ENCODE measurements at regions not wholly inside any gene's neighbourhood (a gene's known extent, or its start where the extent isn't known, plus 50 kb on each side); places are given as distances from the start of the nearest gene placed in this dataset.

DNA sequence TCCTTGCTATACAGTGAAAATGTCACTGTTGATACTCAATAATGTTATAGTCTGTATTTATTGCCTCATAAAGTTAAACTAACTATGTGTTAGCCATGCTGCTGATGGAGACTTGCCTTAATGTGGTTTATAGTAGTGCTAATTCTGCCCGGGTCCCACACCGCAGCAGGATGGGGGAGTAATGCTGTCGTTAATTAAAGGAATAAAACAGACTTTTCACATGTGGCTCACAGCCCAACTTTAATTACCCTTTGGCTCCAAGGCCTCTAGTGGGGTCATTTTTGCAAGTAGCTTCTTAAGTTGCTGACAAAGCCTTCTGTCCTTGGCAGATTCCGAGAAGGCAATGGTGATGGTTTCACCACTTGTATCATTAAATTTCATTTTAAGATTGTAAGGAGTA lies 634.3 kb downstream of the TBC1D32 start:
- Histone ChIP-seq H3K27me3 (ENCODE audit: control insufficient read depth, extremely low read depth, insufficient read depth, low read length) (no peaks in the 10 kb centered on the region), H4K20me1 (ENCODE audit: control insufficient read depth, extremely low read depth, insufficient read depth, low read length) (no peaks in the 10 kb centered on the region), H3K79me2 (ENCODE audit: control insufficient read depth, insufficient read depth, low read length) (no peaks in the 10 kb centered on the region), H3K4me1 (ENCODE audit: control insufficient read depth, extremely low read depth, insufficient read depth, low read length) (no peaks in the 10 kb centered on the region), H3K27ac (ENCODE audit: control insufficient read depth, insufficient read depth, low read length) (no peak overlapping the region), H3K4me2 (ENCODE audit: control insufficient read depth, extremely low read depth, insufficient read depth, low read depth, low read length) (no peak overlapping the region), H3K9ac (ENCODE audit: control insufficient read depth, extremely low read depth, insufficient read depth, low read length) (no peak overlapping the region), H3K4me3 (ENCODE audit: control insufficient read depth in 2 of 3, extremely low read depth in 1 of 3, insufficient read depth in 2 of 3, low read depth in 1 of 3, low read length in 3 of 3) (no peak overlapping the region), H3K9me1 (ENCODE audit: control insufficient read depth, extremely low read depth, insufficient read depth, low read length) (no peaks in the 10 kb centered on the region), H2AFZ (ENCODE audit: control insufficient read depth, low read length) (no peak overlapping the region), H3K9me3 (ENCODE audit: control insufficient read depth, low read depth, low read length) (no peaks in the 10 kb centered on the region), H3K36me3 (ENCODE audit: control insufficient read depth in 2 of 2, extremely low read depth in 1 of 2, insufficient read depth in 2 of 2, low read length in 2 of 2) (no peaks in the 10 kb centered on the region)
- DNase-seq (ENCODE audit: low read depth, low spot score) (no peak), FAIRE-seq (no peak)
- dilution Hi-C loops (cut with MboI; ENCODE audit: extremely low pct_ligation_motif_present, low sequenced_read_pairs) = no loop called here
- TF ChIP-seq, protein P1, sequence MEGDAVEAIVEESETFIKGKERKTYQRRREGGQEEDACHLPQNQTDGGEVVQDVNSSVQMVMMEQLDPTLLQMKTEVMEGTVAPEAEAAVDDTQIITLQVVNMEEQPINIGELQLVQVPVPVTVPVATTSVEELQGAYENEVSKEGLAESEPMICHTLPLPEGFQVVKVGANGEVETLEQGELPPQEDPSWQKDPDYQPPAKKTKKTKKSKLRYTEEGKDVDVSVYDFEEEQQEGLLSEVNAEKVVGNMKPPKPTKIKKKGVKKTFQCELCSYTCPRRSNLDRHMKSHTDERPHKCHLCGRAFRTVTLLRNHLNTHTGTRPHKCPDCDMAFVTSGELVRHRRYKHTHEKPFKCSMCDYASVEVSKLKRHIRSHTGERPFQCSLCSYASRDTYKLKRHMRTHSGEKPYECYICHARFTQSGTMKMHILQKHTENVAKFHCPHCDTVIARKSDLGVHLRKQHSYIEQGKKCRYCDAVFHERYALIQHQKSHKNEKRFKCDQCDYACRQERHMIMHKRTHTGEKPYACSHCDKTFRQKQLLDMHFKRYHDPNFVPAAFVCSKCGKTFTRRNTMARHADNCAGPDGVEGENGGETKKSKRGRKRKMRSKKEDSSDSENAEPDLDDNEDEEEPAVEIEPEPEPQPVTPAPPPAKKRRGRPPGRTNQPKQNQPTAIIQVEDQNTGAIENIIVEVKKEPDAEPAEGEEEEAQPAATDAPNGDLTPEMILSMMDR (optimal IDR thresholded peaks at IDR 0.05 in 1 of 3, IDR thresholded peaks at IDR 0.05 in 1 of 3, conservative IDR thresholded peaks at IDR 0.05 in 1 of 3; ENCODE audit: extremely low read depth in 1 of 3, insufficient read depth in 2 of 3, low read length in 3 of 3) = no peak
- TF ChIP-seq EZH2 (IDR thresholded peaks at IDR 0.05; ENCODE audit: low read length) = no peak

DNA sequence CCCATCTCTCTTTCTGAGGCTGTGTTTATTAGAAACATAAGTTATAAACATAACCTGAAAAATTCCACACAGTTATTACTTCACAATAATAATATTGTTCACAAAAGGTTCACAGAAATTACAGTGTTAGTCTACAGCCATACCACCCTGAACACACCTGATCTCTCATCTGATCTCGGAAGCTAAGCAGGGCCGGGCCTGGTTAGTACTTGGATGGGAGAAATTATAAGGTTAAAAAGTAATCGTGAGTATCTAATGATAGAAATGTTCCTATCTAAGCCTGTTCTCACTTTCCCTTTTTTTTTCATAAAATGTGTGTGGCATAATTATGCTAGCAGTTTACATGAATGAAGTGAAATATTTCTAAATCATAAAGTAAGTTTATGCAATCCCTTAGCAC lies 647.8 kb downstream of the TBC1D32 start:
- H3K9ac ChIP-seq (ENCODE audit: control insufficient read depth, extremely low read depth, insufficient read depth, low read length) = no peak overlapping the region
- no peak overlapping the region for H3K27ac ChIP-seq (ENCODE audit: control insufficient read depth, insufficient read depth, low read length)
- dilution Hi-C loops (cut with MboI; ENCODE audit: extremely low pct_ligation_motif_present, low sequenced_read_pairs) = no loop called here
- H3K79me2 ChIP-seq (ENCODE audit: control insufficient read depth, insufficient read depth, low read length) = no peaks in the 10 kb centered on the region
- H3K27me3 ChIP-seq (ENCODE audit: control insufficient read depth, extremely low read depth, insufficient read depth, low read length) = no peaks in the 10 kb centered on the region
- no peaks in the 10 kb centered on the region for H3K9me3 ChIP-seq (ENCODE audit: control insufficient read depth, low read depth, low read length)
- H3K9me1 ChIP-seq (ENCODE audit: control insufficient read depth, extremely low read depth, insufficient read depth, low read length) = no peaks in the 10 kb centered on the region
- no peak overlapping the region for H3K4me3 ChIP-seq (ENCODE audit: control insufficient read depth in 2 of 3, extremely low read depth in 1 of 3, insufficient read depth in 2 of 3, low read depth in 1 of 3, low read length in 3 of 3)
- DNase-seq (ENCODE audit: low read depth, low spot score) = no peak
- H4K20me1 ChIP-seq (ENCODE audit: control insufficient read depth, extremely low read depth, insufficient read depth, low read length) = no peaks in the 10 kb centered on the region
- H3K4me1 ChIP-seq (ENCODE audit: control insufficient read depth, extremely low read depth, insufficient read depth, low read length) = no peaks in the 10 kb centered on the region
- TF ChIP-seq, protein P1 (optimal IDR thresholded peaks at IDR 0.05 in 1 of 3, IDR thresholded peaks at IDR 0.05 in 1 of 3, conservative IDR thresholded peaks at IDR 0.05 in 1 of 3; ENCODE audit: extremely low read depth in 1 of 3, insufficient read depth in 2 of 3, low read length in 3 of 3) = no peak
- H3K36me3 ChIP-seq (ENCODE audit: control insufficient read depth in 2 of 2, extremely low read depth in 1 of 2, insufficient read depth in 2 of 2, low read length in 2 of 2) = no peaks in the 10 kb centered on the region
- H2AFZ ChIP-seq (ENCODE audit: control insufficient read depth, low read length) = no peak overlapping the region
- H3K4me2 ChIP-seq (ENCODE audit: control insufficient read depth, extremely low read depth, insufficient read depth, low read depth, low read length) = no peak overlapping the region
- no peak for FAIRE-seq

Measured in keratinocyte (primary cell).